GM18951 (cell line): ENCODE measurements at regions not wholly inside any gene's neighbourhood (a gene's known extent, or its start where the extent isn't known, plus 50 kb on each side); places are given as distances from the start of the nearest gene placed in this dataset.

Source experiments
- POLR2A ChIP-seq: IDR thresholded peaks from 4 replicates; pipeline ENCODE4 v1.6.1; 2011; ENCODE audit warnings: mild to moderate bottlenecking; ENCODE audit not compliant: insufficient read length, insufficient read depth; ENCODE audit errors: extremely low read depth
- in situ Hi-C: fragments of 300-500 bp; cut with MboI; formaldehyde crosslinking; loops from one replicate; pipeline ENCODE4 v1.12.0; 2022; ENCODE audit warnings: low sequenced_read_pairs, mixed read lengths, inconsistent platforms; ENCODE audit not compliant: unreplicated experiment

DNA sequence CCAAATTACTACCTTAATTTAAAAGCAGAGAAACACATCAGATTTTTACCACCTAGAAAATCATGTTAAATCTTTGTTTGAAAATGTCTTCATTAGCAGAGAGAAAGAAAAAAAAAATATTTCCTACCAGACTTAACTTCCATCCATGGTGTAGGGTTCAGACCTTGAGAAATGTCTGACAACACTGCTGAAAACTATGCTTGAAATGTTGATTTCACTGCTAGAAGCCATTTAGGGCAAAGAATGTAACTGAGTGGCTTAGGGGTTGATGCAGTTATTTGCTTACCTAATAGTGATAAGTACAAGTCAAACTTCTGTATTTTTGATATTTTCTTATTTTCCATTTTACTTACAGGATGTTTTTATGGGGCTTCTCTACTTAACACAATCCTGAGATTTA, 495.6 kb upstream of the NEGR1 start:
- TF ChIP-seq POLR2A: no peak
- in situ Hi-C loops: no loop called here

DNA sequence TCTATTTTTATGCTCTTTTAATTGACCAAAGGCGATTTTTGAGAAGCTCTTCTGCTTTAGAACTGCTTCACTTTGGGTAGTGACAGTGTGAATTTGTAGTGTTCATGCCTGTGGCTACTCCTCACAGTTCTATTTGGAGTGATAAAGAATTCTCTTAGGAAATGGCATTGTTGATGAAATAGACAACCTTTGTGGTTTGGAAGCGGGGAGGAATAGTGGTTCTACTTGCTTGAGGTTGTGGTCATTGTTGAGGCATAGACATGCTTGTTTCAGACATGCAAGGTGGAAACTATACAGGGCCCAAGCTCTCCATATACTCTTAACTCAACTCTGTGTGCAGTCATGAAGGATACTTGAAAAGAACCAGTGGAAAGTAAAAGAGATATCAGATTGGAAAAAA, 481.1 kb upstream of the NEGR1 start:
- in situ Hi-C loops: no loop called here
- no peak for TF ChIP-seq POLR2A

DNA sequence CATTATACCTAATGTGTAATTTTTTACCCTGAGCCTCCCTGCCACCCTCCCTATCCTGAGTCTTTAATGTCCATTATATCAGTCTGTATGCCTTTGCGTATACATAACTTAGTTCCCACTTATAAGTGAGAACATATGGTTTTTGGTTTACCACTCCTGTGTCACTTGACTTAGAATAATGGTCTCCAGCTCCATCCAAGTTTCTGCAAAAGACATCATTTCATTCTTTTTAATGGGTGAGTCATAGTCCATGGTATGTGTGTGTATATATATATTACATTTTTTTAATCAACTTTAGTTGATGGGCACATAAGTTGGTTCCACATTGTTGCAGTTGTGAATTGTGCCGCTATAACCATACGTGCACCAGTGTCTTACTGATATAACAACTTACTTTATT, 477.1 kb upstream of the NEGR1 start:
- in situ Hi-C loops: no loop called here
- no peak for TF ChIP-seq POLR2A

GRCh38 chr1:72757843-72758242, 475.5 kb upstream of the NEGR1 start:
- in situ Hi-C loops: no loop called here
- no peak for TF ChIP-seq POLR2A

DNA sequence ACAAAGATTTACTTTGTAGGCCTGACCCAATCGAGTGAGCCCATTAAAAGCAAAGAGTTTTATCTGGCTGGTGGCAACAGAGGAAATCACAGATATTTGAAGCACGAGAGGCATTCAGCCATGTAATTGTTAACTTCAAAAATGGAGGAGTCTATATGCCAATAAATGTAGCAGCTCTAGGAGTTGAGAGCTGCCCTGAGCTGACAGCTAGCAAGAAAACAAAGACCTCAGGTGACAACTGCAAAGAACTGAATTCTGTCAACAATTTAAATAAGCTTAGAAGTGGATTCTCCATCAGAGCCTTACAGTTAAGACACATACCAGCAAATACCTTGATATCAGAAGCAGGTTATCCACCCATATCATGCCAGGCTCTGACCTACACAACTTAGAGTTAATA, 463.1 kb upstream of the NEGR1 start:
- no peak for TF ChIP-seq POLR2A
- in situ Hi-C loops: no loop called here

DNA sequence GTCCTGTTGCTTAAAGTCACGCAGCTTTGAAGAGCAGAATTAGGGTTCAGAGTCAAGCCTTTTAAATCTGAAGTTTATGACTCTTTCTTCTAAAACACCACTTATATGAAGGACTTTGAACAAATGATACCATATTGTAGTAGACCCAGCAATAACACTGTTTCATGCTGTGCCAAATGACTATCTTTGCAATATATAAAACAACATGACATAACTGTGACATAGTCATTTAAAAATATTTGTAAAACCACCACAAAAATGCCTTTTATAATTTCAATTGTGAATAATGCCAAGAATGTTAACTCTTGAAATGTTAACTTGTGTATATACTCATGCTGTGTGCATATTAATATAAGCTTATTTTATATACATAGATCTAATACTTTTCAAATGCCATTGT, 452.1 kb upstream of the NEGR1 start:
- no peak for TF ChIP-seq POLR2A

DNA sequence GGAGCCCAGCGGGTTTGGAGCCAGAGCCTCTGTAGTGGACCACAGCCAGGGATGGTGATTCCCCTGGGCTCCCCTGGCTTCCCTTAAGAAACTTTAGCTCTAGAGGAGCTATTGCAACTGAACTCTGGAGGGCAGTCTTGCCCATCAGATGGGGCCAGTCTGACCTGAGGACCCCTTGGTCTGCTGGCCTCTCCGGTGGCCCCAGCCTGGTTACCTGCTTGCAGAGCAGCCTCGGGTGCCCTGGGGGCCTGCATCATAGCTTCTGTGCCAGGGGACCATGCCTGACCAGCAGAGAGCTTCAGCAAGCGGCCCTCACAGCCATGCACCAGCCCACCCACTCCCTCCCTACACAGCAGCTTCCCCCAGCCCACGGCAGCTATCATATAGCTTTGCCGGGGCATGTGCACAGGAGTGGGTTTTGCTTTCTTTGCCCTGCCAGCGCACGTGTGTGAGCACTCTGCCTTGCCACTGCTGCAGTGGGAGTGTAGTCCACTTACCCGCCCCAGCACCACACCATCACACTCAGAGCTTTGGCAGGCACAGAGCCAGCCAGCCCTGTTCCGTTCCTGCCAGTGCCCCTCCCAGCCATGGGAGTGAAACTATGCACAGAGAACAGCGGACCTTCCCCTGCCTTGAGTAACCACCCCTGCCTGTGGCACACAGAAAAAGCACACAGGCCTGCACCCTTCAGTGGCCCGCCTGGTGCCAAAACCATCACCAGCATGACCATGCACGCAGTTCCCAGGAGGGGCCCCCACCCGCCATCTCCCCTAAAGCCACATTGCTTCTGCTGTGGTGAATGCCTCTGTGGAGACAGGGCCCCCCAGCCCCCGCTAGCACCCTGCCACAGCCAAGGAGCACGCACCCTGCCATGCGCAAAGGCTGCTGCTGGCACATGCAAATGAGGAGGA, 442.9 kb upstream of the NEGR1 start:
- TF ChIP-seq POLR2A: no peak
- in situ Hi-C loops: no loop called here

More for the DNA sequence above, 452.1 kb upstream of the NEGR1 start:
- in situ Hi-C loops: no loop called here

GRCh38 chr1:72705921-72706320, 423.6 kb upstream of the NEGR1 start:
- no peak for TF ChIP-seq POLR2A
- in situ Hi-C loops: no loop called here

- no peak for TF ChIP-seq POLR2A
- in situ Hi-C loops: no loop called here
These were observed 422.6 kb upstream of the NEGR1 start for GRCh38 chr1:72704841-72705477.

DNA sequence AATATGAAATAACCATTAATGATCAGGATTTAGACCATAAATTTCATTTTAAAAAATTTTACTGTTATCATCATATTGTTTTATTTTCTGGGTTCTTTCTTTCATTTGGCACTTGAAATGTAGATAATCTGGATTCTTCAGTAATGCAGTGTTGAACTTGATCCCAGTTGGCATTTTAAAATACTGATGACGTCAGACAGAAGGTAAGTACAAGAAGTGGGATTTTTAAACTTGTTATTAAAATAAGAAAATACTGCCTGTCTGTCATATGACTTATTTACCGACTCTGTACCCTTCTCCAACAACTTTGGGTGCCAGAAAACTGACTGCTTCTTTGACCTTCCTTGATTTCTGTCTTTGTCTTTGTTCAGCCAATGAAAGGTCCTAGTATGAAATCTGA, 415.1 kb upstream of the NEGR1 start:
- TF ChIP-seq POLR2A: no peak
- in situ Hi-C loops: no loop called here

DNA sequence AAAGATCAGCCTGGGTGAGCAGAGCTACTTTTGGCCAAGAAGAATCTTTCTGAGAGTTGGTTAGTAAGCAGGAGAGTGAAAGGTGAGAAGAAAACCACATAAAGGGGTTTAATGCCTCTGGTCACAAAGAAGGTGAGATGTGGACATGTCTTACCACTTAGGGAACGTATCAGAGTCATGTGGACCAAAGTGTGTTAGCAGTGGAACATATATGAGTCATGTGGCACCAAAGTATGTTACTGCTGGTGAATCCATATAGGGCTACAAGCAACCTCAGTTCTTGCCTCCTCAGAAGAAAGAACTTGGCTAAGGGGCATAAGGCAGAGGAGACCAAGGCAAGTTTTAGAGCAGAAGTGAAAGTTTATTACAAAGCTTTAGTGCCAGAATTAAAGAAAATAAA, 411.6 kb upstream of the NEGR1 start:
- TF ChIP-seq POLR2A: no peak
- in situ Hi-C loops: no loop called here

DNA sequence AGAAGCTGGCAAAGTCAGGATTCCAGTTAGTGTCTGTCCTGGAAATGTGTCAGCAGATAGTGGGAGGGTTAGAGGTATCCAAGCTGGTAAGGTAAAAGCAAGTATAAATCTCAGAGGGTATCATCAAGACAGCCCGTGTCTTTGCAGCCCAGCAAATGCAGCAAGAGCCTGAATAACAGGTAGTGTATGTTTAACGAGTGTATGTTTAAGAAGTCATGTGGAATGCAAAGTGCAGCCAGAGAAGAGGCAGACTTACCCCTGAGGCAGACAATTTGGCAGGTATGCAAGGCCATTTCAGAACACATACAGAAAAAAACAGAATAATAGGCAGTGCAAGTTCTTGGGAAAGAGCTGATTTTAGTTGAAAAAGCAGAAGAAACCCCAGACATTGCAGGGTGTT, 411.0 kb upstream of the NEGR1 start:
- no peak for TF ChIP-seq POLR2A
- in situ Hi-C loops: no loop called here

GRCh38 chr1:72690871-72691270, 408.5 kb upstream of the NEGR1 start:
- no peak for TF ChIP-seq POLR2A
- in situ Hi-C loops: no loop called here

- in situ Hi-C loops: no loop called here
- TF ChIP-seq POLR2A: no peak
These were observed 396.3 kb upstream of the NEGR1 start for GRCh38 chr1:72678683-72679082.
